ENCODE measurements at regions not wholly inside any gene's neighbourhood (a gene's known extent, or its start where the extent isn't known, plus 50 kb on each side); places are given as distances from the start of the nearest gene placed in this dataset.

DNA sequence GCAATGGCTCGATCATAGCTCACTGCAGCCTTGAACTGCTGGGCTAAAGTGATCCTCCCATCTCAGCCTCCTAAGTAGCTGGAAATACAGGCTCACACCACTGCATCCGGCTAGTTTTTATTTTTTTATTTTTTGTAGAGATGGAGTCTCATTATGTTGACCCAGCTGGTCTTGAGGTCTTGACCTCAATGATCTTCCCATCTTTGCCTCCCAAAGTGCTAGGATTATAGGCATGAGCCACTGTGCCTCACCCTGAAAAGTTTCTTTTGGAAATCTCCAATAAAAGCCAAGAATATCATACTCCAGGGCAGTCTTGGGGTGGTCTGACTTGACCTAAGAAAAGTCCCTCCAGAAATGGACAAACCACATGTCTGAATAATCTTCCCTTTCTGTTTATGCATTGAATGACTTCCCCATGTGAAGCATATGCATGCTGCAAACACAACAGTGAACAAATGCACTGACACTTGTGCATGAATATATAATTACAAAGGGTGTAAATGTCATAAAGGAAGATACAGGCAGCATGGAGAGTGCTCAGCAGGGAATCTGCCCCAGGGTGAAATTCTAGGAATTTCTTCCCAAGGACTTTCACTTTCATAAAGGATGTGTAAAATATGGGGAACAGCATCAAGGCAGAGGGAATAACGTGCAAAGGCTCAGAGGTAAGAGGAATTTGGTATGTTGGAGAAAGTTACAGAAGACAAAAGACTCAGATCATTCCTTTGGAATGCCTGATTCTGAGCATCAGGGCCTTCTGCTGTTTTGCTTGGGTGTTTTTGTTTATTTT lies 142.4 kb upstream of the LYZL1 start:
- TF ChIP-seq ZNF274 (IDR thresholded peaks at IDR 0.05; ENCODE audit: low read depth, low read length): no peak
- no peak overlapping the region for H3K4me3 ChIP-seq (ENCODE audit: low read length)

DNA sequence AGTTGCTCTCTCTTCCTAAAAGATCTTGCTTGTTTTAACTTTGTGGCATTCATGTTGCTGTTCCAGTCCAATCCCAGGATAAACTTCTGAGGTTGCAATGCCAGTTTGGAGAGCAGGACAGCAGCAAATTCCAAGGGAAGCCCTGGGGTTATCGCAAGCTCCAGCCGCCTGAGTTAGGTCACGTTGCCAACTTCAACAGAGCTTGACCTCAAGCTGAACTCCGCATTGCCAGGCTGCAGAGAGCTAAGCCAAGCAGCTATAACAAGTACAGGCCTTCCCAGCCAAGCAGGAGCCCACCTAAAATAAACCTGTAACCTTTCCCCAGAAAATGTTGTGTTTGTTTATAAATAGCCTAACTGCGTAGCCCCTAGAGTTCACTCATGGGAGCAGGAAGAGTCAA lies 138.9 kb upstream of the LYZL1 start:
- no peak overlapping the region for H3K4me3 ChIP-seq (ENCODE audit: low read length)
- TF ChIP-seq ZNF274 (IDR thresholded peaks at IDR 0.05; ENCODE audit: low read depth, low read length): no peak

GRCh38 chr10:29151005-29151404 lies 137.9 kb upstream of the LYZL1 start:
- TF ChIP-seq ZNF274 (IDR thresholded peaks at IDR 0.05; ENCODE audit: low read depth, low read length): no peak
- H3K4me3 ChIP-seq (ENCODE audit: low read length): no peak overlapping the region

DNA sequence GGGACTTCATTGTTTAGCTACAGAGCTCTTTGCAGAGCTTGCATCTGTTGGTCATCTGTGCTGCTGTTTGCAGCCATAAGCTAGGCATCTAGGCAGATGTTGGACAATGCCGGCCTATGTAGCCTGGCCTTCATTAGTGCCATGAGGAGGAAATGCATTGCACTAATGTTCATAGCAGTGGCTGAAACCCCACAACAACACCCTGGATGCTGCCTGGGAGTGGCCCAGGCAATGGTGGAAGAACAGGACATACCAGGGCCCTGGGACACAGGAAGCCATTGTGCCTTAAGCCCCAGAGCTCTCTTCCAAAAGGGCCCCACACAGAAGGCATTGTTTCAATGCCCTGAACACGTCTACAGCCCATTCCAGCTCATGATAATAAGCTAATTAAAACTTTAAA lies 131.5 kb upstream of the LYZL1 start:
- no peak overlapping the region for H3K4me3 ChIP-seq (ENCODE audit: low read length)
- no peak for TF ChIP-seq ZNF274 (IDR thresholded peaks at IDR 0.05; ENCODE audit: low read depth, low read length)

DNA sequence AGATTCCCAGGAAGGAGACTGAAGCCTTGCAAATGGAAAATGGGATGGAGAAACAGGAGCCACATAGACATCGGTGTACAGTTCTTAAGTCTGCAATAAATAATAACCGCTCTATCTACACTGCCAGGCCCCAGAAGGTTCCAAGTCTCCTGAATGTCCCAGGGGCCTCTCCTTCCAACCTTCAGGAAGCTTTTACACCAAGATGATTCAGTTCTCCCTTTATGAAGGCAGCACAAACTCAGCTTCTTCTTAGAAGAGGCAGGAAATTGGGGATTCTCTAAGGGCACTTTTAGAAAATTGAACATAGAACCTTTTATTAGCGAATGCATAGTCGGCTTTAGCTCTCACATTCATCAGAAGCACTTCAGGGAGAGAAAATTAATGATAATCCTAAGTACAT lies 130.8 kb upstream of the LYZL1 start:
- no peak for TF ChIP-seq ZNF274 (IDR thresholded peaks at IDR 0.05; ENCODE audit: low read depth, low read length)
- H3K4me3 ChIP-seq (ENCODE audit: low read length): no peak overlapping the region

GRCh38 chr10:29160150-29160617 lies 128.7 kb upstream of the LYZL1 start:
- no peak overlapping the region for H3K4me3 ChIP-seq (ENCODE audit: low read length)
- no peak for TF ChIP-seq ZNF274 (IDR thresholded peaks at IDR 0.05; ENCODE audit: low read depth, low read length)

DNA sequence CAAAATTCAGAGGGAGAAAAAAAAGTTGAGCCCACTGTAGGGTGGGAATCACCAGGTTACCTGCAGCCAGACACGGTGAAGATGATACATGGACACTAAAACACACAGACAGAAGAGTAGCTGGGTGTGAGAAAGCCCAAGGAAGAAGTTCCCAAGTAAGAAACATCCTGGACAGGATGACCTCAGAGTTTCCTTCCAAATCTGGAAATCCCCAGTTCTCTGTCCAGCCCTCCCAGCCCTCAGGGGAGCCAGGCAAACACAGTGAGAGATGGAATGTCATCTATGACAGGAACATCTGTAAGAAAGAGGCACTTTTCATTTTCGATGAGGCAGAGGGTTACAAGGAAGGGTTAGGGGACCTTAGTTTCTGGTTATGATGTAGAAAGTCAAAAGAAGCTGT lies 125.1 kb upstream of the LYZL1 start:
- no peak overlapping the region for H3K4me3 ChIP-seq (ENCODE audit: low read length)
- no peak for TF ChIP-seq ZNF274 (IDR thresholded peaks at IDR 0.05; ENCODE audit: low read depth, low read length)

- no peak overlapping the region for H3K4me3 ChIP-seq (ENCODE audit: low read length)
- TF ChIP-seq ZNF274 (IDR thresholded peaks at IDR 0.05; ENCODE audit: low read depth, low read length): no peak
Measured at GRCh38 chr10:29166713-29167112, 122.2 kb upstream of the LYZL1 start.

- no peak overlapping the region for H3K4me3 ChIP-seq (ENCODE audit: low read length)
Measured at GRCh38 chr10:29169021-29169420, 119.8 kb upstream of the LYZL1 start.

DNA sequence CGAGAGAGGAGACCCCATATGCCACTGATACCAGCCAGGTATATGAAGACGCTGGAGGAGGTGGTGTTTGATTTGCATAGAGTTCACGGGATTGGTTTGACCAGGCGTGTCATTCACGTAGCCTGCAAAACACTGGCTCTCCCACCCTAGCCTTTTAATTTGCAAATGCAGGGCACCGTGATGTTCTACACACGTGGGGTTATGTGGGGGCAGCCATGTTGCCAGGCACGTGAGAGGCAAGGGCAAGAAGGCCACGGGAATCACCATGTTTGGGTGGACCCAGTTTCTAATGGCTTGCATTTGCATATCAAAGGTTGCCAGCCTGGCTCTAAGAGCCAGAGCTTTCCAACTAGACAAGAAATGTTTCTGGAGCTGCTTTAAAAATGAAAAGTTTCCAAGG lies 117.2 kb upstream of the LYZL1 start:
- no peak for TF ChIP-seq ZNF274 (IDR thresholded peaks at IDR 0.05; ENCODE audit: low read depth, low read length)
- H3K4me3 ChIP-seq (ENCODE audit: low read length): no peak overlapping the region

More at GRCh38 chr10:29169021-29169420, 119.8 kb upstream of the LYZL1 start:
- TF ChIP-seq ZNF274 (IDR thresholded peaks at IDR 0.05; ENCODE audit: low read depth, low read length): no peak

DNA sequence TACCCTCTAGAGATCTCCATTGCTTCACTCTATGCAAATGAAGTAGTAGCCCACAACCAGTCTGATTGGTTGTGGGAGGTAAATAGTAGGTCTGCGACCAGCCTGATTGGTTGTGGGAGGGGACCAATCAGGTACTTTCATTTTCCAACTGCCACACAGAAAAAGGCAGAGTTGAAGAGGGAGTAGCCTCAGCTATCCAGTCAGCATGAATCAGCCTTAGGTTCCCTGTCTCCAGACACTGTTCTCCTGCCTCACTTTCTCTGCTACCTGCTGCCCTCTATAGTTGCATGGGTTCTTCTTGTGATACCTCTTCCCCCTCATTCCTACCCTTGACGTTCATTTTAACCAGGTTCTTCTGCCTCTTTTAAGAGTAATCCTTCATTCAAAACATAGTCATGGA lies 114.5 kb upstream of the LYZL1 start:
- H3K4me3 ChIP-seq (ENCODE audit: low read length): no peak overlapping the region
- no peak for TF ChIP-seq ZNF274 (IDR thresholded peaks at IDR 0.05; ENCODE audit: low read depth, low read length)

DNA sequence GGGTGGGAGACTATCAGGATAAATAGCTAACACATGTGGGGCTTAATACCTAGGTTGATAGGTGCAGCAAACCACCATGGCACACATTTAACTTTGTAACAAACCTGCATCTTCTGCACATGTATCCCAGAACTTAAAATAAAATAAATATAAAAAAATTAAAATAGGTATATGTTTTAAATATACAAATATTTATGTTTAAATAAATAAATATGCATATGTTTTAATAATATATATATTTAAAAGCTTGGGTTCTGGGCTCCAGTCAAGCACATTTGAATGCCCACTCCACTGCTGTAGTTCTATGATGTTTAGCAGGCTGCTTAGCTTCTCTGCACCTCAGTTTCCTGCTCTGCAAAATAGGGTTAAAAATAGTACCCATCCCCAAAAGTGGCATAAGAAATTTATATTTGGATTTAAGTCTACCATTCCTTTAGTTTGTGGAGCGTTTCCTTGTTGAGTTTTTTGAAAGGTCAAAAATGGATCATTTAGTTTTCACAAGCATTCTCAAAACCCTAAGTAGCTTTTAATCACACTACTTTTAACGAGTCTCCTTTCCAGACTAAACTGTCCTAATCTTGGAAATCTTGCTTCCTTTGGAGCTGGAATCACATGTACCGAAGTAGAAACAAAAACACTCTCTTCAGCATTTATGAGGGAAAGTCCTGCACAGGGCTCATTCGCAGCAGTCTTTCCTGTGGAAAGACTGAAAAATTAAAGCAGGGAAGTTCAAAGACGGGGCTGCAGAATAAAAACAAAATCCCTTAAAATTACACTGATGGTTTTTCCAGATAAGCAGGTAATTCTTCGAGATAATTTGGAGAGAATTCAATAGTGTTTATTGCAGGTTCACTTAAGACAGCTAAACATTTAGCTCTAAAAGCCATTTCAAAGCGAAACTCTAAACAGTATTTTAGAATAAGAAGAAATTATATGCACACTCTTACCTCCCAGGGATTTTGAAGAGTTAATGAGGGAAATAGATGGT lies 111.7 kb upstream of the LYZL1 start:
- H3K4me3 ChIP-seq (ENCODE audit: low read length): no peak overlapping the region
- TF ChIP-seq ZNF274 (IDR thresholded peaks at IDR 0.05; ENCODE audit: low read depth, low read length): no peak

DNA sequence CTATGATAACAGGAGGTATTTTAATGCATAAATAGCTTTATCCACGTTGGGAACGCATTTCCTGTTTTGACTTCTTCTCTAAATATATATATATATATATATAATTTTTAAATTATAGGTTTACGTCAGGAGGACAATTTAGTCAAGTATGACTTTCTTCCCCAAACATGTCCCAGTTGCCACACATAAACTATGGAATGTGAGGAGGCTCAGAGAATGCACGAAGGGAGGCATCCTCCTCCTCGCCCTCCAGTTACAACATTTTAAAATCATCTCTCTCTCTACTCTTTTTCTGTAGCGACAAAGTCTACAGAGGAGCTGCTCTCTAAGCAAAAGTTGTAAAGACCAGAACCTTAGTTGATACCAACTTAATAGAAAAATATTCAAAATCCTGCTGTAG lies 106.9 kb upstream of the LYZL1 start:
- H3K4me3 ChIP-seq (ENCODE audit: low read length): no peak overlapping the region
- TF ChIP-seq ZNF274 (IDR thresholded peaks at IDR 0.05; ENCODE audit: low read depth, low read length): no peak

DNA sequence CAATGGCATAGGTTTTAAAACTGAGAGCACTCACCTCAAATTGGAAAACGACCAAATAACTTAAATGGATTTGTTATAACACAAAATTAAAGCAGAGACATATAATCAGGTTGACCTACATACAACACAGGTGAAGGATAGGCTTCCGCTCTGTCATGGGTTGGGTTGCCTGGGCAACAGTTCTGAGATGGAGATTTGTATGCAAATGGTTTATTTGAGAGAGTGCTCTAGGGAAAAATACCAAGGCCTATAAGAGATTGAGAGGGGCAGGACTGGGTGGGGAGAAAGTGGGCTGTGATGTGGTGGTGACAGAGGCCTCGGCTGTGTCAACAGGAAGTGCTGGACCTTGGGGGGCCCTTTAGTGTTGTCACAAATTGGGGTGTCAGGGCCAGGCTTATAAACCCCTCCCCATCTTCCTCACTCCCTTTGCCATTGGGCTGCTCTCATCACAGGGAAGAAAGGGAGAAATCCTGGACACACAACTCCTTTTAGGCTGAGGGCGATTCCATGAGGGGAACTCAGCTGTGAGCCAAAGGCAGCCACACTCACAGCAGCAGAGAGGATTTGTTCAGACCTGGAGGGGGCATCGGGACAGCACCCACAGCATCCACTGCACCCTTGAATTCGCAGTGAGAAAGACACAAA lies 105.4 kb upstream of the LYZL1 start:
- TF ChIP-seq ZNF274 (IDR thresholded peaks at IDR 0.05; ENCODE audit: low read depth, low read length): no peak
- no peak overlapping the region for H3K4me3 ChIP-seq (ENCODE audit: low read length)
